K562 (cell line): ENCODE measurements at regions not wholly inside any gene's neighbourhood (a gene's known extent, or its start where the extent isn't known, plus 50 kb on each side); places are given as distances from the start of the nearest gene placed in this dataset.

Experiments
- ATAC-seq: fragments of 200-7000 bp; cut with Tn5 transposase; 3 replicates; pipeline ENCODE4 v1.9.1; 2020; ENCODE audit warnings: moderate library complexity
- BruUV-seq: library from RNA; stranded (reverse); fragments of 400-500 nt; replicated peaks from 2 replicates; lab custom pipeline; 2021; lab: Mats Ljungman, UMichigan
- CTCF ChIA-PET: fragments of 300-600 bp; formaldehyde crosslinking; extraction: SDS; loops from one replicate; lab custom pipeline; 2021; ENCODE audit warnings: low intra/inter-chr PET ratio; lab: Yijun Ruan, JAX
- POLR2A ChIA-PET: fragments of 300-600, 350-650 bp; sonication (Branson Sonifier 250); formaldehyde crosslinking; extraction: SDS; loops from one replicate; lab custom pipeline; 2021; ENCODE audit warnings: antibody characterized with exemption, inconsistent platforms; lab: Yijun Ruan, JAX
- DNase-seq, 4 experiments: peaks; one replicate each; pipeline versions ENCODE4 v3.0.0 to v3.0.0-alpha.2; 2011 to 2018; ENCODE audit warnings: low spot score in 3 of 4, mixed read lengths in 3 of 4; ENCODE audit errors: extremely low read depth in 1 of 4
- FAIRE-seq: peaks from 2 replicates; lab custom pipeline; 2011; peaks lifted over from hg19 to GRCh38; lab: Jason Lieb, UNC
- H2AFZ ChIP-seq: 2 replicates; pipeline ENCODE4 v1.6.0; 2011; ENCODE audit warnings: low read depth, low read length, control low read depth, inconsistent platforms
- H3K27ac ChIP-seq: fragments of 200-600 bp; 3 replicates; pipeline ENCODE4 v1.8.0; 2011; ENCODE audit warnings: low read depth, mild to moderate bottlenecking, control low read depth, inconsistent platforms, low read length, moderate library complexity, mixed read lengths; ENCODE audit errors: extremely low read depth
- H3K27me3 ChIP-seq, 2 experiments: fragments of 300-600 bp in 1 of 2; 2 replicates in 1 of 2; 3 replicates in 1 of 2; pipeline versions ENCODE4 v1.6.0 to v1.8.0; 2011; ENCODE audit warnings: inconsistent platforms in 2 of 2, low read length in 2 of 2, mild to moderate bottlenecking in 1 of 2, mixed read lengths in 1 of 2, moderate library complexity in 1 of 2; ENCODE audit not compliant: control insufficient read depth in 2 of 2, insufficient read depth in 2 of 2
- H3K36me3 ChIP-seq: fragments of 300-600 bp; 3 replicates; pipeline ENCODE4 v1.8.0; 2011; ENCODE audit warnings: mild to moderate bottlenecking, low read length, inconsistent platforms; ENCODE audit not compliant: control insufficient read depth, insufficient read depth
- H3K4me1 ChIP-seq, 2 experiments: fragments of 200-600 bp in 1 of 2; replicated peaks in 1 of 2; 2 replicates in 1 of 2; 3 replicates in 1 of 2; pipeline versions ENCODE4 v1.5.1 to v1.8.0; 2011; ENCODE audit warnings: inconsistent platforms in 2 of 2, low read length in 2 of 2, mild to moderate bottlenecking in 1 of 2, mixed read lengths in 1 of 2, moderate library complexity in 1 of 2; ENCODE audit not compliant: control insufficient read depth in 2 of 2, insufficient read depth in 2 of 2
- H3K4me2 ChIP-seq: 2 replicates; pipeline ENCODE4 v1.6.1; 2011; ENCODE audit warnings: low read length, control low read depth, inconsistent platforms, mixed read lengths; ENCODE audit not compliant: insufficient read depth
- H3K4me3 ChIP-seq: fragments of 200-600 bp; sonication (generic), shearing (Covaris generic); 2 replicates; pipeline ENCODE4 v1.5.1; 2016; ENCODE audit warnings: control low read depth, inconsistent platforms
- H3K79me2 ChIP-seq: fragments of 200-600 bp; 3 replicates; pipeline ENCODE4 v1.8.0; 2011; ENCODE audit warnings: low read length, inconsistent platforms; ENCODE audit not compliant: control insufficient read depth, insufficient read depth
- H3K9ac ChIP-seq, 2 experiments: 2 replicates each; pipeline versions ENCODE4 v1.6.0 to v1.6.1; 2011; ENCODE audit warnings: low read depth in 2 of 2, low read length in 2 of 2, control low read depth in 1 of 2, inconsistent platforms in 1 of 2, mild to moderate bottlenecking in 1 of 2, mixed read lengths in 1 of 2; ENCODE audit not compliant: insufficient read depth in 1 of 2
- H3K9me1 ChIP-seq: one replicate; pipeline ENCODE4 v1.6.0; 2011; ENCODE audit warnings: inconsistent platforms, mild to moderate bottlenecking, low read length, moderate library complexity; ENCODE audit not compliant: control insufficient read depth, insufficient read depth
- H3K9me3 ChIP-seq: replicated peaks from 2 replicates; pipeline ENCODE4 v1.5.1; 2011; ENCODE audit warnings: low read depth, low read length, inconsistent platforms; ENCODE audit not compliant: control insufficient read depth, insufficient read depth
- H4K20me1 ChIP-seq: replicated peaks from 2 replicates; pipeline ENCODE4 v1.6.1; 2011; ENCODE audit warnings: low read length, inconsistent platforms, mixed read lengths; ENCODE audit not compliant: control insufficient read depth, insufficient read depth
- CCNT2 ChIP-seq: IDR thresholded peaks from 2 replicates; pipeline ENCODE4 v1.6.1; 2011; ENCODE audit warnings: borderline replicate concordance, low read depth, mild to moderate bottlenecking, moderate library complexity, mixed read lengths, low read length; ENCODE audit not compliant: insufficient read length; ENCODE audit errors: extremely low read depth
- ELF1 ChIP-seq: fragments of 200-800 bp; sonication (Bioruptor generic); IDR thresholded peaks from 2 replicates; pipeline ENCODE4 v1.6.1; 2016; ENCODE audit warnings: missing genetic modification characterization, missing compliant biosample characterization
- ETV5 ChIP-seq: sonication (generic); formaldehyde crosslinking; IDR thresholded peaks from 2 replicates; pipeline ENCODE4 v1.4.0; 2020; ENCODE audit warnings: low read depth, mild to moderate bottlenecking, missing genetic modification reagents
- GABPB2 ChIP-seq: fragments of 250-450 bp; sonication (Bioruptor Pico); conservative IDR thresholded peaks from 2 replicates; pipeline ENCODE4 v1.5.1; 2021; ENCODE audit warnings: mild to moderate bottlenecking
- IFI16 ChIP-seq: fragments of 250-450 bp; sonication (Bioruptor Pico); IDR thresholded peaks from 2 replicates; pipeline ENCODE4 v2.1.2; 2022; ENCODE audit warnings: mild to moderate bottlenecking, inconsistent platforms
- MCM3 ChIP-seq: fragments of 450-650 bp; IDR thresholded peaks from 2 replicates; pipeline ENCODE4 v1.6.1; 2016
- MYNN ChIP-seq, 2 experiments: sonication (generic); formaldehyde crosslinking in 1 of 2; IDR thresholded peaks; 2 replicates each; pipeline versions ENCODE4 v1.5.0 to v1.6.1; 2016 to 2020; ENCODE audit warnings: antibody characterized with exemption in 1 of 2, missing genetic modification reagents in 1 of 2
- NFXL1 ChIP-seq: fragments of 450-650 bp; formaldehyde crosslinking; IDR thresholded peaks from 2 replicates; pipeline ENCODE4 v1.4.0; 2021; ENCODE audit warnings: mild to moderate bottlenecking
- NRF1 ChIP-seq, 2 experiments: fragments of 450-650 bp; IDR thresholded peaks in 1 of 2; conservative IDR thresholded peaks in 1 of 2; 2 replicates each; pipeline ENCODE4 v1.6.1; 2014; ENCODE audit warnings: mild to moderate bottlenecking in 2 of 2
- PTBP1 ChIP-seq: fragments of 200-400 bp; formaldehyde crosslinking; IDR thresholded peaks from 2 replicates; pipeline ENCODE4 v1.6.1; 2017; ENCODE audit warnings: low read depth, low read length
- STAT6 ChIP-seq: sonication (generic); formaldehyde crosslinking; IDR thresholded peaks from 2 replicates; pipeline ENCODE4 v1.8.1; 2023; ENCODE audit warnings: mild to moderate bottlenecking, missing genetic modification reagents
- THRA ChIP-seq: fragments of 450-650 bp; IDR thresholded peaks from 2 replicates; pipeline ENCODE4 v1.6.1; 2017; ENCODE audit warnings: mild to moderate bottlenecking, moderate library complexity
- ZBTB12 ChIP-seq: fragments of 250-450 bp; sonication (Bioruptor Pico); IDR thresholded peaks from 2 replicates; pipeline ENCODE4 v1.4.0; 2020
- ZBTB34 ChIP-seq: fragments of 250-450 bp; sonication (Bioruptor Pico); IDR thresholded peaks from 2 replicates; pipeline ENCODE4 v1.8.0; 2021; ENCODE audit warnings: mild to moderate bottlenecking, moderate library complexity
- ZBTB49 ChIP-seq: sonication (generic); formaldehyde crosslinking; IDR thresholded peaks from 2 replicates; pipeline ENCODE4 v1.8.0; 2022; ENCODE audit warnings: missing genetic modification reagents, mild to moderate bottlenecking, borderline replicate concordance
- WGBS: fragments of 100-300 bp; shearing (Covaris generic); methylation state at CpG from one replicate; pipeline ENCODE4 v1.1.6; 2016; ENCODE audit warnings: low coverage, mixed read lengths; ENCODE audit not compliant: insufficient coverage; ENCODE audit errors: missing lambda C conversion rate; 5-methylcytosine and 5-hydroxymethylcytosine counted together
- in situ Hi-C: fragments of 300-500 bp; cut with MboI; formaldehyde crosslinking; loops from 4 replicates; pipeline ENCODE4 v1.15.0; 2018; ENCODE audit warnings: inconsistent platforms, mixed read lengths
- intact Hi-C: fragments of 100-400 bp; cut with micrococcal nuclease; formaldehyde crosslinking; loops from 2 replicates; pipeline ENCODE4 v1.14.2; 2022

- Histone ChIP-seq H3K36me3 (no peaks in the 10 kb centered on the region), H3K79me2 (no peaks in the 10 kb centered on the region), H3K9me1 (no peaks in the 10 kb centered on the region), H3K9me3 (no peaks in the 10 kb centered on the region), H3K9ac (no peak overlapping the region), H3K4me1 (no peaks in the 10 kb centered on the region), H3K27me3 (peaks cover 7 to 16% of the 10 kb centered on the region in 2 experiments; a peak in 4 of 5 replicates), H3K4me3 (no peak overlapping the region), H2AFZ (no peak overlapping the region), H3K27ac (no peak overlapping the region), H3K4me2 (no peak overlapping the region), H4K20me1 (no peaks in the 10 kb centered on the region)
- intact Hi-C loops (no loop called here), in situ Hi-C loops (no loop called here)
- no peak for DNase-seq
- no peak for ATAC-seq
- CTCF ChIA-PET: no interaction called here
- no TSS peak for BruUV-seq
- WGBS: 2% methylated on average over 3 of the region's 3 CpGs
- POLR2A ChIA-PET: no interaction called here
- no peak for FAIRE-seq
- no peak for TF ChIP-seq ZBTB12
- no peak for TF ChIP-seq STAT6 (CRISPR knock-in tag)
- no peak for TF ChIP-seq IFI16 (CRISPR knock-in tag)
- TF ChIP-seq ELF1 (tag): no peak
- no peak for TF ChIP-seq ETV5
- no peak for TF ChIP-seq MYNN (IDR thresholded peaks at IDR 0.05)
- TF ChIP-seq MYNN (CRISPR knock-in tag; IDR thresholded peaks at IDR 0.05): no peak
- no peak for TF ChIP-seq GABPB2 (CRISPR knock-in tag)
- TF ChIP-seq CCNT2: no peak
- no peak for TF ChIP-seq MCM3
- TF ChIP-seq THRA: no peak
- TF ChIP-seq NRF1 (conservative IDR thresholded peaks at IDR 0.05 in 1 of 2, IDR thresholded peaks at IDR 0.05 in 1 of 2): no peak
- TF ChIP-seq NFXL1 (CRISPR knock-in tag): no peak
- no peak for TF ChIP-seq PTBP1
- no peak for TF ChIP-seq ZBTB34 (CRISPR knock-in tag)
- no peak for TF ChIP-seq ZBTB49 (CRISPR knock-in tag)
Measured at GRCh38 chr16:6576606-6577005, 756.0 kb upstream of the RBFOX1 start.
